HG03521 (cell line): ENCODE measurements at regions not wholly inside any gene's neighbourhood (a gene's known extent, or its start where the extent isn't known, plus 50 kb on each side); places are given as distances from the start of the nearest gene placed in this dataset.
"Not testable (repeated sequence)": the region's sequence is repeated elsewhere in the genome, so short reads cannot be mapped to it uniquely, and the experiment has no call there.

Experiments
- ATAC-seq: cut with Tn5 transposase; IDR thresholded peaks from one replicate; pipeline ENCODE4 v1.9.1; 2021; ENCODE audit warnings: mild to moderate bottlenecking, moderate library complexity; ENCODE audit not compliant: unreplicated experiment

GRCh38 chr4:9702019-9702418, 79.4 kb upstream of the DRD5 start:
- ATAC-seq = not testable (repeated sequence)

- not testable (repeated sequence) for ATAC-seq
Measured at GRCh38 chr4:9702696-9703095, 78.7 kb upstream of the DRD5 start.

- no peak for ATAC-seq
Measured at GRCh38 chr4:9703391-9703790, 78.0 kb upstream of the DRD5 start.

- ATAC-seq = not testable (repeated sequence)
Measured at GRCh38 chr4:9704126-9704525, 77.3 kb upstream of the DRD5 start.

GRCh38 chr4:9704551-9705332, 76.7 kb upstream of the DRD5 start:
- no peak for ATAC-seq

GRCh38 chr4:9707281-9707680, 74.2 kb upstream of the DRD5 start:
- ATAC-seq = not testable (repeated sequence)

GRCh38 chr4:9707936-9708335, 73.5 kb upstream of the DRD5 start:
- ATAC-seq = not testable (repeated sequence)

- ATAC-seq = no peak
Measured at GRCh38 chr4:9709724-9710123, 71.7 kb upstream of the DRD5 start.

GRCh38 chr4:9715271-9715670, 66.2 kb upstream of the DRD5 start:
- ATAC-seq = not testable (repeated sequence)

- no peak for ATAC-seq
Measured at GRCh38 chr4:9716093-9716492, 65.3 kb upstream of the DRD5 start.

GRCh38 chr4:9718246-9718939, 63.0 kb upstream of the DRD5 start:
- not testable (repeated sequence) for ATAC-seq

- not testable (repeated sequence) for ATAC-seq
Measured at GRCh38 chr4:9722131-9722530, 59.3 kb upstream of the DRD5 start.
